Retinal pigment epithelial cell (primary cell): ENCODE measurements at regions not wholly inside any gene's neighbourhood (a gene's known extent, or its start where the extent isn't known, plus 50 kb on each side); places are given as distances from the start of the nearest gene placed in this dataset.

Experiments
- DNase-seq: peaks from one replicate; pipeline ENCODE4 v3.0.0-alpha.2; 2010; ENCODE audit warnings: low read depth
- H3K4me3 ChIP-seq: 2 replicates; pipeline ENCODE4 v1.5.1; 2011; ENCODE audit warnings: mild to moderate bottlenecking, low read length, control low read depth, moderate library complexity
- CTCF ChIP-seq: conservative IDR thresholded peaks from 2 replicates; pipeline ENCODE4 v1.5.1; 2011; ENCODE audit warnings: low read depth, low read length, control low read depth, inconsistent platforms

- no peak overlapping the region for H3K4me3 ChIP-seq
- no peak for TF ChIP-seq CTCF
- DNase-seq = no peak
Measured at GRCh38 chr10:22477334-22478287, 132.3 kb downstream of the SPAG6 start.

DNA sequence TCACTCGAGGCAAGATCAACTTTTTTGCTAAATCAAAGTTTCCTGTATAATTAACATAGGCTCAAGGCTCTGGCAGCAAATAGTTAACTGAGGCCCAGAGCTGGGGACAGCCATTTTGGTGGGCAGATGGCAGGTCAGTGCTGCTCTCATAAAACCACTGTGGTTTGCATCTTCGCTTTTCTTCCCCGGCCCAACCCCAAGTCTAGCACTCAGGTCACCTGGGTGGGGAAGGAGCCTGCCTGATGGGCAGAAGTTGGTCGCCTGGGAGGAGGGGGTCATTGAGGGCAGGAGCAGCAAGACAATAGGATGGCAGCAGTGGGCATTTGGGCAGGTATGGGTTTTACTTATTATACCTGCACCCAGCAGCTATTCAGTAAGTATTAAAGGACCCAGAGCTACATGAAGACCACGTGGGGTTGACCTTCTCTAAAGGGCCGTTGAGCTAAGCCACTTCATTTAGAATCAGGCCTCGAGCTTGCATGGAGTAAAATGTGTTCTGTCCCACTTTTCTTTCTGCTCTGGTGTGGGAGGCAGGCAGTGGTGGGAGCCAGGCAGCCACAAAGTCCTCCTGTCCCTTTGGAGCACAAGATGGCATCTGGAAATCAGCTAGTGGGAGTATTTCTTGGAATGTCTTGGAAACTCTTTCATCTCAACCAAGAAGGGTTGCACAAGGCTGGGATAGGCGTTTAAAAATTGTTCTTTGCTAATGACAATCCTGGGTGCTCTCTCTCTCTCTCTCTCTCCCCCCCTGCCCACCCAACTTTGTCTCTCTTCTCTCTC lies 133.4 kb downstream of the SPAG6 start:
- no peak for DNase-seq
- no peak overlapping the region for H3K4me3 ChIP-seq
- TF ChIP-seq CTCF = no peak

DNA sequence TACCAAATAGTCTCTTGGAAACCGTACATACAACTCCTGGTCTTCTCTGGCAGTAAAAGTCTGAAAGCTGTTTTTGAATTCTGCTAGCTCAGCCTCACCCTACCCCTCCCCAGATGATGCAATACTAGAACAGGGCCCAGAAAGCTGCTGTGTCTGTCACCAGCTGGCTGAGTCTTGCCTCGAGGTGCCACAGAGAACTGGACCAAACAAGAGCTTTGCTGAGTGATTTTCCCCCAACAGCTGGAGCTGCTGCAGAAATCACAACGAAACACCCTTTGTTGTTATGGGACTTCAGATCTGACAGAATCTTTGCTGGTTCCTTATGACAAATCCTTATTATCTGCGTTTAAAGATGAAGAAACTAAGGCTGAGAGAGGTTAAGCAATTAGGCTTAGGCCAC lies 134.1 kb downstream of the SPAG6 start:
- DNase-seq = no peak
- no peak overlapping the region for H3K4me3 ChIP-seq
- no peak for TF ChIP-seq CTCF

- H3K4me3 ChIP-seq = no peak overlapping the region
- no peak for TF ChIP-seq CTCF
- no peak for DNase-seq
Measured at GRCh38 chr10:22481106-22481505, 135.8 kb downstream of the SPAG6 start.

- no peak for TF ChIP-seq CTCF
- DNase-seq = no peak
- H3K4me3 ChIP-seq = no peak overlapping the region
Measured at GRCh38 chr10:22481687-22482539, 136.6 kb downstream of the SPAG6 start.

DNA sequence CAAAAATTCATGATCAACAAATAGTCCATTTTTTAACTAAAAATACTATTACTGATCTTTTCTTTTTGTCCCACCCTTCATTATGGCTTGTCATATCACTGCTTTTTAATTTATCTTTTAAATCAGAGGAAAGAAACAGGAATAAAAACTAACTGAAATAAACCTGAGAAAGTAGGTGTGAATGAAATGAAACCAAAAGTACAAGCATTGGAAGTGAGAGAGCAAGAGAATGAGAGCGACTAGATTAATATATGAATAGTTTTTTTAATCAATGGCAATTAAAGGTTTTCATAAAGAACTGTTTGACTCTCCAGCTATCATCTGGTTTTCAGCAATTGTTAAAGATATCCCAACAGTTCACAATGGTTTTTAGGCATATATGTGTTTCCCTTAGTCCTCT lies 137.8 kb downstream of the SPAG6 start:
- no peak overlapping the region for H3K4me3 ChIP-seq
- no peak for DNase-seq
- no peak for TF ChIP-seq CTCF
